SU-DHL-6 (cell line): ENCODE measurements at regions not wholly inside any gene's neighbourhood (a gene's known extent, or its start where the extent isn't known, plus 50 kb on each side); places are given as distances from the start of the nearest gene placed in this dataset.

ENCODE experiments used
- H2AFZ ChIP-seq: fragments of 200-600 bp; sonication (generic); 2 replicates; pipeline ENCODE4 v1.6.1; 2014; ENCODE audit warnings: low read depth, mild to moderate bottlenecking, moderate library complexity, mixed read lengths, antibody characterized with exemption, low read length; ENCODE audit not compliant: severe bottlenecking
- H3F3A ChIP-seq: fragments of 200-600 bp; shearing (Covaris generic); 2 replicates; pipeline ENCODE4 v1.6.0; 2016; ENCODE audit warnings: antibody characterized with exemption, mild to moderate bottlenecking; ENCODE audit not compliant: insufficient read depth
- H3K27ac ChIP-seq: fragments of 200-600 bp; sonication (generic); 2 replicates; pipeline ENCODE4 v1.5.1; 2016; ENCODE audit warnings: low read depth, mild to moderate bottlenecking, low read length, moderate library complexity, mixed read lengths
- H3K27me3 ChIP-seq: fragments of 200-600 bp; sonication (generic), shearing (Covaris generic); 2 replicates; pipeline ENCODE4 v1.6.0; 2014; ENCODE audit warnings: mild to moderate bottlenecking, low read length
- H3K36me3 ChIP-seq: fragments of 200-600 bp; sonication (generic); 2 replicates; pipeline ENCODE4 v1.6.1; 2014; ENCODE audit warnings: mild to moderate bottlenecking, low read length, mixed read lengths
- H3K4me2 ChIP-seq: fragments of 300-600, 200-600 bp; shearing (Covaris generic), sonication (generic); 2 replicates; pipeline ENCODE4 v1.6.0; 2014; ENCODE audit warnings: low read length, low read depth, mild to moderate bottlenecking; ENCODE audit not compliant: poor library complexity, severe bottlenecking
- H3K4me3 ChIP-seq: fragments of 200-600 bp; sonication (generic); 2 replicates; pipeline ENCODE4 v1.5.1; 2014; ENCODE audit warnings: antibody characterized with exemption, low read length, mild to moderate bottlenecking, mixed read lengths; ENCODE audit not compliant: insufficient read depth, poor library complexity, severe bottlenecking
- H3K79me2 ChIP-seq: fragments of 200-600 bp; sonication (generic); 2 replicates; pipeline ENCODE4 v1.6.1; 2014; ENCODE audit warnings: mild to moderate bottlenecking, low read length, moderate library complexity; ENCODE audit not compliant: insufficient read depth
- H3K9ac ChIP-seq: fragments of 200-600 bp; sonication (generic); 2 replicates; pipeline ENCODE4 v1.7.0; 2014; ENCODE audit warnings: mild to moderate bottlenecking, low read length
- H3K9me2 ChIP-seq: fragments of 200-600 bp; sonication (generic); replicated peaks from 2 replicates; pipeline ENCODE4 v1.6.1; 2014; ENCODE audit warnings: low read length; ENCODE audit not compliant: insufficient read depth
- H3K9me3 ChIP-seq: fragments of 200-600 bp; sonication (generic); 2 replicates; pipeline ENCODE4 v1.6.1; 2014; ENCODE audit warnings: low read length, mixed read lengths; ENCODE audit not compliant: insufficient read depth
- H4K20me1 ChIP-seq: fragments of 200-600 bp; sonication (generic); 2 replicates; pipeline ENCODE4 v1.6.1; 2014; ENCODE audit warnings: low read depth, mild to moderate bottlenecking, antibody characterized with exemption, low read length, moderate library complexity, mixed read lengths
- EZH2phosphoT487 ChIP-seq: fragments of 200-600 bp; sonication (generic), shearing (Covaris generic); conservative IDR thresholded peaks from 2 replicates; pipeline ENCODE4 v1.6.1; 2018; ENCODE audit warnings: mild to moderate bottlenecking, antibody characterized with exemption, low read length, moderate library complexity, mixed read lengths
- TF ChIP-seq, protein P1 (sequence below): fragments of 200-600 bp; sonication (generic); IDR thresholded peaks from one replicate; pipeline ENCODE4 v1.5.1; 2017; ENCODE audit warnings: antibody characterized with exemption, mild to moderate bottlenecking, low read length, moderate library complexity; ENCODE audit not compliant: insufficient read depth, poor library complexity, severe bottlenecking

DNA sequence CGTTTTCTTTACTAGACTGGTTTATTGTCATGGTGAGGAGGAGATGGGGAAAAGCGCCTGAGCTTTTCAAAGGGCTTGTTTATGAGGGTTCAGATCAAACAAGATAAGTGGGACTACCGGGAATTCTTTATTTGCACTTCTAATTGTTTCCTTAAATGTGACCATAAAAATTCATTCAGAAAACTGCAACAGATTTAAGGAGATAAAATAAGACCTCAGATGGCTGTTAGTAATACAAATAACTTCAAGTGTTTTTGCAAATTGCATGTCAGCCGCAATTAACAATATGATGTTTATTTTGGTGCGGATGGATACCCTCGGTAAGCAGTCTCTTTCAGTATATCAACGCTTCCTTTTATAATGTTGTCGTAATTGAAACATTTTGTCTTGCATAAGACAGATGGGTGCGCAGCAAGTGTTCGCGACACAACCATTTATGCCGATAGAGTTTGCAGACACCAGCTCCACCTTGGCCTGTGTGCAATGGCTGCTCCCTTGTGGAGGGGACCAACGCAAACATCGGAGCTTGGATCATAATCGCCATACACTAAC, 151.0 kb downstream of the C4orf33 start:
- H3K4me3 ChIP-seq: no peak overlapping the region
- H3K4me2 ChIP-seq: no peak overlapping the region
- no peaks in the 10 kb centered on the region for H3K9me3 ChIP-seq
- H3K79me2 ChIP-seq: no peaks in the 10 kb centered on the region
- H3K9me2 ChIP-seq: no peaks in the 10 kb centered on the region
- no peak overlapping the region for H3K9ac ChIP-seq
- H3K27ac ChIP-seq: no peak overlapping the region
- H3F3A ChIP-seq: no peaks in the 10 kb centered on the region
- no peak overlapping the region for H2AFZ ChIP-seq
- H3K36me3 ChIP-seq: no peaks in the 10 kb centered on the region
- TF ChIP-seq, protein P1, sequence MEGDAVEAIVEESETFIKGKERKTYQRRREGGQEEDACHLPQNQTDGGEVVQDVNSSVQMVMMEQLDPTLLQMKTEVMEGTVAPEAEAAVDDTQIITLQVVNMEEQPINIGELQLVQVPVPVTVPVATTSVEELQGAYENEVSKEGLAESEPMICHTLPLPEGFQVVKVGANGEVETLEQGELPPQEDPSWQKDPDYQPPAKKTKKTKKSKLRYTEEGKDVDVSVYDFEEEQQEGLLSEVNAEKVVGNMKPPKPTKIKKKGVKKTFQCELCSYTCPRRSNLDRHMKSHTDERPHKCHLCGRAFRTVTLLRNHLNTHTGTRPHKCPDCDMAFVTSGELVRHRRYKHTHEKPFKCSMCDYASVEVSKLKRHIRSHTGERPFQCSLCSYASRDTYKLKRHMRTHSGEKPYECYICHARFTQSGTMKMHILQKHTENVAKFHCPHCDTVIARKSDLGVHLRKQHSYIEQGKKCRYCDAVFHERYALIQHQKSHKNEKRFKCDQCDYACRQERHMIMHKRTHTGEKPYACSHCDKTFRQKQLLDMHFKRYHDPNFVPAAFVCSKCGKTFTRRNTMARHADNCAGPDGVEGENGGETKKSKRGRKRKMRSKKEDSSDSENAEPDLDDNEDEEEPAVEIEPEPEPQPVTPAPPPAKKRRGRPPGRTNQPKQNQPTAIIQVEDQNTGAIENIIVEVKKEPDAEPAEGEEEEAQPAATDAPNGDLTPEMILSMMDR: no peak
- TF ChIP-seq EZH2phosphoT487: no peak
- no peaks in the 10 kb centered on the region for H4K20me1 ChIP-seq
- H3K27me3 ChIP-seq: no peaks in the 10 kb centered on the region

DNA sequence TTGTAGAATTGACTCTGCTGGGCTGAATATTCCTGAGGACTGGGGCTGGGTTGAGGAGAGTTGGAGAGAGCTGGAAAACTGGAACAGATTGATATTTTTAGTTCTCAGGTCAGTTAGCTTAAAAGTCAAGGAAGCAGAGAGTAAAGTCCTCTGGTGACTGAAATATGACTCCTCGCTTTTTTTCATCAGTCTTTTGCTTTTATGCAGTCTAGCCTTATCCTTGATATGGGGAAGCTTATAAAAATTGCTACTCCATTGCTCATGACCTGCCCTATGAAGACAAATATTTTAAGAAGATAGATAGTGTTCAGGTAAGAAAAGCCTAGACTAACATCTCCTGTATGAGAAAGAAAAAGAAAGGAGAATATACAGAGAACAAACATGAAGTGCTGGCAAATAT, 152.7 kb downstream of the C4orf33 start:
- Histone ChIP-seq H2AFZ (no peak overlapping the region), H3K4me2 (no peak overlapping the region), H3K36me3 (no peaks in the 10 kb centered on the region), H3F3A (no peaks in the 10 kb centered on the region), H4K20me1 (no peaks in the 10 kb centered on the region), H3K4me3 (no peak overlapping the region), H3K9ac (no peak overlapping the region), H3K27ac (no peak overlapping the region), H3K9me2 (no peaks in the 10 kb centered on the region), H3K79me2 (no peaks in the 10 kb centered on the region), H3K9me3 (no peaks in the 10 kb centered on the region), H3K27me3 (no peaks in the 10 kb centered on the region)
- TF ChIP-seq, protein P1: no peak
- TF ChIP-seq EZH2phosphoT487: no peak

DNA sequence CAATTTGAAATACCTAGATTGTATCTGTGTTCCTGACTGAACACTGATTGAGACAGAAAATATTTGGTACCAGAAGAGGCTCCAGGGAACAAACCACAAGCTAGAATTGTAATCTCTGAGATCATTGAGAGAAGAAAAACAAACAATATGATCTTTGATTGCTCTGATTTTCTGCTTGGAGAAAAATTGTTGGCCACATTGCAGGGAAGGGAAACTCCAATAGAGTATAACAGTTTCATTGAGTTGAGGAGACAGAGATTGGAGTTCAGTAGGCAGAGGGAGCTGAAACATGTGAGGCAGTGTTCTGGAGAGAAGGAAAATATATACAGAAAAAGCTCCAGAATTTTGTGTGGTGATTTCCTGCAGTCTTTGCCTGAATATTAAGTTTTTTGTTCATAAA, 158.2 kb downstream of the C4orf33 start:
- Histone ChIP-seq H3K27me3 (no peaks in the 10 kb centered on the region), H4K20me1 (no peaks in the 10 kb centered on the region), H3K27ac (no peak overlapping the region), H3K9me2 (no peaks in the 10 kb centered on the region), H2AFZ (no peak overlapping the region), H3K9me3 (no peaks in the 10 kb centered on the region), H3K79me2 (no peaks in the 10 kb centered on the region), H3F3A (no peaks in the 10 kb centered on the region), H3K9ac (no peak overlapping the region), H3K36me3 (no peaks in the 10 kb centered on the region), H3K4me2 (no peak overlapping the region), H3K4me3 (no peak overlapping the region)
- no peak for TF ChIP-seq EZH2phosphoT487
- TF ChIP-seq, protein P1: no peak
